G401 (cell line): ENCODE measurements at regions not wholly inside any gene's neighbourhood (a gene's known extent, or its start where the extent isn't known, plus 50 kb on each side); places are given as distances from the start of the nearest gene placed in this dataset.
"Not testable (repeated sequence)": the region's sequence is repeated elsewhere in the genome, so short reads cannot be mapped to it uniquely, and the experiment has no call there.

Source experiments
- DNase-seq: peaks from one replicate; pipeline ENCODE4 v3.0.0-alpha.2; 2015; ENCODE audit warnings: low spot score
- in situ Hi-C: cut with HindIII; loops from 2 replicates; pipeline ENCODE4 v1.10.0; 2016; ENCODE audit warnings: low sequenced_read_pairs, mixed read lengths

- in situ Hi-C loops, DNase-seq: not testable (repeated sequence)
These were observed 1100.5 kb upstream of the ALCAM start for GRCh38 chr3:104266219-104266618.

- no peak for DNase-seq
- in situ Hi-C loops, result no loop called here
These were observed 1096.9 kb upstream of the ALCAM start for GRCh38 chr3:104269771-104270170.

GRCh38 chr3:104273046-104273649 lies 1093.6 kb upstream of the ALCAM start:
- in situ Hi-C loops, result no loop called here
- DNase-seq, result no peak

GRCh38 chr3:104275199-104275598 lies 1091.5 kb upstream of the ALCAM start:
- in situ Hi-C loops, result no loop called here
- no peak for DNase-seq

- no peak for DNase-seq
- in situ Hi-C loops, result no loop called here
These were observed 1087.1 kb upstream of the ALCAM start for GRCh38 chr3:104279617-104280016.

- no peak for DNase-seq
- in situ Hi-C loops, result no loop called here
These were observed 1085.0 kb upstream of the ALCAM start for GRCh38 chr3:104281713-104282112.

GRCh38 chr3:104286645-104287044 lies 1080.1 kb upstream of the ALCAM start:
- in situ Hi-C loops, result no loop called here
- no peak for DNase-seq

GRCh38 chr3:104291437-104291851 lies 1075.3 kb upstream of the ALCAM start:
- no peak for DNase-seq
- in situ Hi-C loops, result no loop called here

- DNase-seq, result no peak
- in situ Hi-C loops, result no loop called here
These were observed 1074.8 kb upstream of the ALCAM start for GRCh38 chr3:104291878-104292277.

GRCh38 chr3:104297617-104298016 lies 1069.1 kb upstream of the ALCAM start:
- in situ Hi-C loops, result no loop called here
- DNase-seq, result no peak

- in situ Hi-C loops, result no loop called here
- DNase-seq, result no peak
These were observed 1068.0 kb upstream of the ALCAM start for GRCh38 chr3:104298662-104299061.

GRCh38 chr3:104316118-104316517 lies 1050.6 kb upstream of the ALCAM start:
- no peak for DNase-seq
- in situ Hi-C loops, result no loop called here

GRCh38 chr3:104323226-104323625 lies 1043.5 kb upstream of the ALCAM start:
- DNase-seq, result no peak
- in situ Hi-C loops, result no loop called here

GRCh38 chr3:104347291-104347690 lies 1019.4 kb upstream of the ALCAM start:
- in situ Hi-C loops, result no loop called here
- no peak for DNase-seq

GRCh38 chr3:104349836-104350235 lies 1016.9 kb upstream of the ALCAM start:
- in situ Hi-C loops, result no loop called here
- no peak for DNase-seq

- DNase-seq, result no peak
- in situ Hi-C loops, result no loop called here
These were observed 1012.8 kb upstream of the ALCAM start for GRCh38 chr3:104353951-104354350.

- in situ Hi-C loops, result no loop called here
- DNase-seq, result no peak
These were observed 1007.2 kb upstream of the ALCAM start for GRCh38 chr3:104359546-104359945.

- in situ Hi-C loops, result no loop called here
- no peak for DNase-seq
These were observed 1006.7 kb upstream of the ALCAM start for GRCh38 chr3:104360038-104360437.

- in situ Hi-C loops, result not testable (repeated sequence)
These were observed 1005.0 kb upstream of the ALCAM start for GRCh38 chr3:104361748-104362147.

GRCh38 chr3:104362319-104362718 lies 1004.4 kb upstream of the ALCAM start:
- DNase-seq, result no peak
- in situ Hi-C loops, result no loop called here

More at GRCh38 chr3:104361748-104362147, 1005.0 kb upstream of the ALCAM start:
- not testable (repeated sequence) for DNase-seq

GRCh38 chr3:104367000-104367399 lies 999.7 kb upstream of the ALCAM start:
- in situ Hi-C loops, result no loop called here
- no peak for DNase-seq

- in situ Hi-C loops, result no loop called here
These were observed 997.9 kb upstream of the ALCAM start for GRCh38 chr3:104368760-104369159.

More at GRCh38 chr3:104368760-104369159, 997.9 kb upstream of the ALCAM start:
- DNase-seq, result no peak
